IMR-90 (cell line): ENCODE measurements at regions not wholly inside any gene's neighbourhood (a gene's known extent, or its start where the extent isn't known, plus 50 kb on each side); places are given as distances from the start of the nearest gene placed in this dataset.

Experiments used
- ATAC-seq: fragments of 200-7000 bp; cut with Tn5 transposase; 2 replicates; pipeline ENCODE4 v1.9.1; 2020; ENCODE audit warnings: low read depth, mild to moderate bottlenecking, moderate library complexity
- BruUV-seq: library from RNA; stranded (reverse); fragments of 400-500 nt; replicated peaks from 2 replicates; lab custom pipeline; 2021; lab: Mats Ljungman, UMichigan
- CTCF ChIA-PET: fragments of 300-600 bp; formaldehyde crosslinking; extraction: SDS; loops from one replicate; lab custom pipeline; 2021; ENCODE audit warnings: antibody characterized with exemption; lab: Yijun Ruan, JAX
- POLR2A ChIA-PET: fragments of 300-600 bp; sonication (Branson Sonifier 250); formaldehyde crosslinking; loops from one replicate; lab custom pipeline; 2022; ENCODE audit warnings: antibody characterized with exemption; ENCODE audit not compliant: unreplicated experiment; lab: Charles Lee
- DNase-seq: peaks from one replicate; pipeline ENCODE4 v3.0.0; 2013
- H2AFZ ChIP-seq: replicated peaks from 2 replicates; pipeline ENCODE3; 2013; ENCODE audit warnings: low read length, mild to moderate bottlenecking; ENCODE audit not compliant: poor library complexity
- H2AK5ac ChIP-seq: 2 replicates; pipeline ENCODE4 v1.6.1; 2013; ENCODE audit warnings: low read depth, low read length, inconsistent platforms
- H2AK9ac ChIP-seq: replicated peaks from 2 replicates; pipeline ENCODE3; 2013; ENCODE audit warnings: mild to moderate bottlenecking, low read depth, low read length, moderate library complexity; ENCODE audit not compliant: poor library complexity
- H2BK120ac ChIP-seq: 2 replicates; pipeline ENCODE4 v1.6.1; 2013; ENCODE audit warnings: low read depth, low read length, inconsistent platforms
- H2BK15ac ChIP-seq: 3 replicates; pipeline ENCODE4 v1.6.1; 2013; ENCODE audit warnings: low read depth, low read length, inconsistent platforms
- H2BK20ac ChIP-seq: 2 replicates; pipeline ENCODE4 v1.6.1; 2013; ENCODE audit warnings: low read depth, mild to moderate bottlenecking, inconsistent platforms, low read length, moderate library complexity
- H2BK5ac ChIP-seq: 2 replicates; pipeline ENCODE4 v1.6.1; 2013; ENCODE audit warnings: mild to moderate bottlenecking, low read depth, low read length, inconsistent platforms; ENCODE audit not compliant: poor library complexity, severe bottlenecking
- H3K14ac ChIP-seq: replicated peaks from 2 replicates; pipeline ENCODE4 v1.6.1; 2013; ENCODE audit warnings: low read depth, low read length, inconsistent platforms
- H3K18ac ChIP-seq: 2 replicates; pipeline ENCODE4 v1.6.1; 2013; ENCODE audit warnings: low read depth, low read length, control low read depth
- H3K23ac ChIP-seq: 2 replicates; pipeline ENCODE4 v1.6.1; 2013; ENCODE audit warnings: low read depth, low read length, inconsistent platforms
- H3K27ac ChIP-seq: 2 replicates; pipeline ENCODE4 v1.5.1; 2013; ENCODE audit warnings: mild to moderate bottlenecking, control low read depth, low read length; ENCODE audit not compliant: insufficient read depth
- H3K27me3 ChIP-seq: 2 replicates; pipeline ENCODE4 v1.6.1; 2013; ENCODE audit warnings: low read length; ENCODE audit not compliant: control insufficient read depth, insufficient read depth
- H3K36me3 ChIP-seq: 2 replicates; pipeline ENCODE4 v1.6.1; 2013; ENCODE audit warnings: low read length, mixed read lengths; ENCODE audit not compliant: control insufficient read depth, insufficient read depth
- H3K4ac ChIP-seq: 2 replicates; pipeline ENCODE4 v1.6.1; 2013; ENCODE audit warnings: low read depth, low read length, inconsistent platforms
- H3K4me1 ChIP-seq: 2 replicates; pipeline ENCODE4 v1.6.1; 2013; ENCODE audit warnings: low read length, mixed read lengths; ENCODE audit not compliant: control insufficient read depth, insufficient read depth
- H3K4me2 ChIP-seq: 2 replicates; pipeline ENCODE4 v1.6.1; 2013; ENCODE audit warnings: low read depth, mild to moderate bottlenecking, control low read depth, low read length, moderate library complexity
- H3K4me3 ChIP-seq: 2 replicates; pipeline ENCODE4 v1.5.1; 2013; ENCODE audit warnings: low read depth, mild to moderate bottlenecking, control low read depth, low read length, moderate library complexity; ENCODE audit not compliant: insufficient read depth
- H3K56ac ChIP-seq: 2 replicates; pipeline ENCODE4 v1.6.1; 2013; ENCODE audit warnings: low read length, inconsistent platforms; ENCODE audit not compliant: insufficient read depth; ENCODE audit errors: extremely low read depth
- H3K79me1 ChIP-seq, 2 experiments: 2 replicates each; pipeline ENCODE4 v1.6.1; 2013; ENCODE audit warnings: low read length in 2 of 2, inconsistent platforms in 1 of 2, low read depth in 1 of 2
- H3K9ac ChIP-seq: 2 replicates; pipeline ENCODE4 v1.6.1; 2013; ENCODE audit warnings: low read depth, low read length, control low read depth
- H3K9me1 ChIP-seq: 2 replicates; pipeline ENCODE4 v1.6.1; 2013; ENCODE audit warnings: low read length, inconsistent platforms; ENCODE audit not compliant: insufficient read depth
- H3K9me3 ChIP-seq: 2 replicates; pipeline ENCODE4 v1.6.1; 2013; ENCODE audit warnings: low read length; ENCODE audit not compliant: control insufficient read depth, insufficient read depth
- H4K20me1 ChIP-seq: 2 replicates; pipeline ENCODE4 v1.6.1; 2013; ENCODE audit warnings: low read length, inconsistent platforms; ENCODE audit not compliant: insufficient read depth
- H4K5ac ChIP-seq: 2 replicates; pipeline ENCODE4 v1.6.1; 2013; ENCODE audit warnings: mild to moderate bottlenecking, low read depth, low read length, control low read depth
- H4K8ac ChIP-seq, 2 experiments: 2 replicates each; pipeline ENCODE4 v1.6.1; 2013; ENCODE audit warnings: low read depth in 2 of 2, low read length in 2 of 2, control low read depth in 1 of 2, inconsistent platforms in 1 of 2
- H4K91ac ChIP-seq: 2 replicates; pipeline ENCODE4 v1.6.1; 2013; ENCODE audit warnings: low read depth, low read length, inconsistent platforms; ENCODE audit not compliant: insufficient read depth
- MAZ ChIP-seq: IDR thresholded peaks from 2 replicates; pipeline ENCODE4 v1.6.1; 2012; ENCODE audit warnings: low read depth, mild to moderate bottlenecking, low read length, improper control_type of control experiment, moderate library complexity, borderline replicate concordance
- POLR2A ChIP-seq: IDR thresholded peaks from 2 replicates; pipeline ENCODE4 v1.6.1; 2012; ENCODE audit warnings: mild to moderate bottlenecking, low read depth, low read length
- RFX5 ChIP-seq: IDR thresholded peaks from 2 replicates; pipeline ENCODE4 v1.8.0; 2012; ENCODE audit warnings: low read depth, mild to moderate bottlenecking, low read length, moderate library complexity
- SMC3 ChIP-seq: fragments of 150-350 bp; IDR thresholded peaks from 2 replicates; pipeline ENCODE4 v1.6.1; 2016; ENCODE audit warnings: low read depth, mild to moderate bottlenecking, antibody characterized with exemption, low read length, moderate library complexity
- WGBS, 2 experiments: methylation state at CpG; one replicate each; pipeline versions ENCODE4 v1.1.5 to v1.1.7; 2013; ENCODE audit warnings: missing lambda C conversion rate in 2 of 2; ENCODE audit not compliant: insufficient read length in 1 of 2; ENCODE audit errors: extremely low coverage in 2 of 2; 5-methylcytosine and 5-hydroxymethylcytosine counted together
- dilution Hi-C: fragments of 300-500 bp; cut with HindIII; formaldehyde crosslinking; loops from one replicate; pipeline ENCODE4 v1.14.3; 2018; ENCODE audit warnings: low sequenced_read_pairs; ENCODE audit not compliant: unreplicated experiment
- in situ Hi-C: fragments of 300-500 bp; cut with MboI; formaldehyde crosslinking; loops from 3 replicates; pipeline ENCODE4 v1.14.3; 2019; ENCODE audit warnings: low sequenced_read_pairs, inconsistent platforms, mixed read lengths
- intact Hi-C: fragments of 100-400 bp; cut with micrococcal nuclease; formaldehyde crosslinking; loops from 2 replicates; pipeline ENCODE4 v1.10.0; 2022

- Histone ChIP-seq H3K4me1 (peaks cover 69% of the 10 kb centered on the region), H3K4me3 (no peak overlapping the region), H3K9me3 (no peaks in the 10 kb centered on the region), H3K56ac (no peak overlapping the region), H3K36me3 (peaks cover 7% of the 10 kb centered on the region; the same call in 1 of the 2 replicates), H2BK20ac (peak overlapping the region; percentile 22; the same call in 1 of the 2 replicates), H4K5ac (0 out of 2 replicates have a peak overlapping the region, but pooled peaks have one; percentile 4), H3K4ac (peak overlapping the region; percentile 66), H3K27me3 (no peaks in the 10 kb centered on the region), H3K18ac (peak overlapping the region; percentile 2; the same call in 1 of the 2 replicates), H2BK120ac (peak overlapping the region; percentile 56; the same call in 1 of the 2 replicates), H3K23ac (peak overlapping the region; percentile 11; the same call in 1 of the 2 replicates), H3K27ac (peak overlapping the region; percentile 24; the same call in 1 of the 2 replicates), H3K4me2 (no peak overlapping the region), H4K91ac (0 out of 2 replicates have a peak overlapping the region, but pooled peaks have one; percentile 18), H2BK5ac (no peak overlapping the region), H2AFZ (no peak overlapping the region), H3K79me1 (peaks cover 29 to 90% of the 10 kb centered on the region in 2 experiments), H2BK15ac (peak overlapping the region; percentile 39; the same call in 1 of the 3 replicates), H2AK5ac (peak overlapping the region; percentile 74), H3K9ac (no peak overlapping the region), H4K8ac (peak overlapping the region; percentile 15 to 36; a peak in 1 of 4 replicates), H2AK9ac (no peak overlapping the region), H3K14ac (peak overlapping the region; percentile 84), H4K20me1 (peaks cover 78% of the 10 kb centered on the region), H3K9me1 (peaks cover 47% of the 10 kb centered on the region)
- DNase-seq (no peak), ATAC-seq (no peak)
- dilution Hi-C loops (no loop called here), intact Hi-C loops (no loop called here), in situ Hi-C loops (loop anchor here (5.0 kb wide), 1 partner anchor 45 kb away; no protein-coding TSS in a partner anchor)
- CTCF ChIA-PET, result no interaction called here
- WGBS, 2 experiments, result 100% methylated on average over 2 of the region's 4 CpGs; no CpG with 5 or more reads in 1 of the 2 experiments
- no TSS peak for BruUV-seq
- POLR2A ChIA-PET, result no interaction called here
- no peak for TF ChIP-seq MAZ
- no peak for TF ChIP-seq SMC3
- no peak for TF ChIP-seq RFX5
- no peak for TF ChIP-seq POLR2A
Measured at GRCh38 chr17:77422748-77423113, 282.0 kb downstream of the SEC14L1 start.
